NCI-H446 treated with DMSO at 0.1 percent for 48 hours (cell line): ENCODE measurements at regions not wholly inside any gene's neighbourhood (a gene's known extent, or its start where the extent isn't known, plus 50 kb on each side); places are given as distances from the start of the nearest gene placed in this dataset.
"Not testable (repeated sequence)": the region's sequence is repeated elsewhere in the genome, so short reads cannot be mapped to it uniquely, and the experiment has no call there.

Experiments
- DNase-seq: peaks from one replicate; lab custom pipeline; 2025; lab: John Stamatoyannopoulos, UW

DNA sequence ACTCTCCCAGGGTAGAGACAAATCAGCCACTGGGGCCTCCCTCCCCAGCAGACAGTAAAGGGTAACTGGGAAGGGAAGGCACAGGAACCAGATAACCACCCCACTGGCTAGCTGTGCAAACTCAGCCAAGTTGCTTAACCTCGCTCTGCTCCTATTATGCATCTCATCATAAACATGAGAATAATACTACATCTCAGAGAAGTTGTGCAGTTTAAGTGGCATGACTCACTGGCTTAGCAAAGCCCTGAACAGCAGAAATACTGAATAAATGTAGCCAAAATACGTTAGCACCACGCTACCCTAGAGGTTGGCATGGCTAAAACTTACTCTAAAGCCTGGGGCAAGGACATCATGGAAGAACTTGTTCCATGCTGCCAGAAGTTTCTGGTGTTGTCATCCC, 128.1 kb upstream of the ANK3 start:
- no peak for DNase-seq

GRCh38 chr10:60513281-60513680, 123.6 kb upstream of the ANK3 start:
- DNase-seq, result no peak

DNA sequence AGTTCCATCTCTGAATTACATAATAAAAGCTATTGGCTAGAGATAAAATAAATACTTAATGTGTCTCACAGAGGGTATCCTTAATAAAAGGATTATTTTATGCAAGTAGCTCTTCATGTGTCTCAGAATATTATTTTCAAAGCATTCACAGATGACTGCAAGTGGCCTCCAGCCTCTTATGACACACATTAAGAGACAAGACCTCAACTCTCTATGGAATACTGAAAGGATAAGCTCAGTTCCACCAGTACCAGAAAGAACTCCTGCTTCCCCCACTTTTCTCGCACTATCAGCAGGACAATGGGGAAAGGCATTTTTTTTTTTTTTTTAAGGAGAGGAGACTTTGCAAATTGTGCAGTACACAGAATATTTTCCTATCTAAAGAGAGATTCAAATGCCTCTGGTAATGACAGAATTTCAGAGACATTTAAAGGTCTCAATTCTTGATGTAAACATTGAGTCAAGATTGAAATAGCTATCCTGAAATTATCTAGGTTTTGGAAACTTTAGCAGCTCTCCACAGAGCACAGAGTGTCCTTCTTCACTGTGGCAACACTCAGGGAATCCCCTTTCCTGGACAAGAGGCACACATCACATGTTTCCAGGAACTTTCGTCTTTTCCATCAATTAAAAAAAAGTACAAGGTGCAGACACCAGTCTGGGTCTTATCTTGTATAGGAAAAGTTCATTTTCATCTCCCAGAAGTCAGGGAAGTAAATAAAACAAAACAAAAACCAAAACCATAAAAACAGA, 122.0 kb upstream of the ANK3 start:
- no peak for DNase-seq

GRCh38 chr10:60508831-60509230, 119.2 kb upstream of the ANK3 start:
- DNase-seq, result no peak

DNA sequence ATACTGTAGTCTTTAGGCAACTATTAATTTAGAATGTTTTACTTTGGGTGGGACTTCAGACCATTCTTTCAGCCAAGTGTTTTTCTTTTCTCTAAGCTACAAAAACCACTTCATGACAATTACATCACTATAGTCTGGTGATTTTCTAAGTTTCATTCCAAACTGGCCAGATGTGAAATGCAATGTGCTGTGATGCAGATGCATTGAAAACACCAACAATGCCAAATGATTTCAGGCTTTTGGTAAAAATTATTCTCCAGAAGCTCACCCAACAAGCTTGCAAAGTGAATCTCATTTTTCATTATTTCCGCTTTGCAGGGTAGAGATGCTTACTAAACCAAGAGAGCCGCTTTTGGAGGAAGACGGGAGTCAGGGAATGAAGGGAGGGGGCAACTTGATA, 118.4 kb upstream of the ANK3 start:
- no peak for DNase-seq

GRCh38 chr10:60502621-60503020, 112.9 kb upstream of the ANK3 start:
- DNase-seq, result no peak

GRCh38 chr10:60498985-60499384, 109.3 kb upstream of the ANK3 start:
- no peak for DNase-seq

DNA sequence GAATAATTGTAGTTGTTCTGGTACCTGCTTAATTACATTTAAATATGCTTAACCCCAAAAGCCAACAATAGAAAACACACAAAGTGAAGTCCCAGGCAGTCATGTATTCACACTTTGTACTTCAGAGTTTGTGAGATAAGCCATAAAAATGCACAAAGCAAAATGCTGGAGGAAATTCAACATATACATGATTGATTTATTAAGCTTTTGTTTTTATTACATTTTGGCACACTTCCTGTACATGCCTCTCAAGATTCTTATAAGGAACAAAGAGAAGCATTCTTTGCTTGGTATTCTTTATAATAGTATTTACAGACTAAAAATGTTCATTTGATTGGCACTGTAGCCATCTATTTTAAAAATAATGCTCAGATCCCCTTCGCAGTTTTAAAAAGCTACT, 107.7 kb upstream of the ANK3 start:
- DNase-seq, result no peak

DNA sequence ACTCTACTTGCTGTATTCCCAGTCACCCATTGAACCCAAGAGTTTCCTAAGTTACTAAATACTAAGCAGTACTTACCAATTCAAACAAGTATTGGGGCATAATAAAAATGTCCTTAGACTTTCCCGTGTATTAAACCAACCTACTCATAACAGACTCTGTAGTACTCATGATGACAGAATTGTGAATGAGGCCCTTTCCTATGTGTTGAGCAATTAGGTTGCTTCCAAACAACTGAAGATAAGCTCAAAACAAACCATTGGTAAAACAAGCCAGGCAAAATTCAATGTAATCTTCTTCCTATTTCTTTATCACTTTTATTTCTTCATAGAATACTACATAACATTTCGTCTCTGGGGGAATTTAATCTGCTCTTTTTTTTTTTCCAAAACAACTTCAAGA, 106.5 kb upstream of the ANK3 start:
- DNase-seq, result no peak

- no peak for DNase-seq
These were observed 105.8 kb upstream of the ANK3 start for GRCh38 chr10:60495338-60496055.

DNA sequence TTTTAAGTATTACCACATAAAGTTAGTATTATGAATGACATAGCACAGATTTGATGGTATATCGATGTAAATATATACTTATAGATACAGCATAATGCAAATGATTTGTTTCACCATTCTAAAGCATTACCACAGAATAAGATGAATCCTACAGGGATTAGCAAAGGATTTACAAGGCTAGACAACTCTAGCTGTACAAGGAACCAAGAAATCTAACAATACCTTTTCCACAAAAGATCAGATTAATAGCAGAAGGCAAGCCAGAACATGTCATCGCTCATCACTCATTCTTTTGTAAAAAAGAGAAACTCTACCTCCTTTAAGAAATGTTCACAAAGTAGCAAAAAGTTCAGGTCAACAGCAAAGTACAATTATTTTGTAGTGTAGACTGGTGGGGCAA, 105.1 kb upstream of the ANK3 start:
- DNase-seq, result no peak

DNA sequence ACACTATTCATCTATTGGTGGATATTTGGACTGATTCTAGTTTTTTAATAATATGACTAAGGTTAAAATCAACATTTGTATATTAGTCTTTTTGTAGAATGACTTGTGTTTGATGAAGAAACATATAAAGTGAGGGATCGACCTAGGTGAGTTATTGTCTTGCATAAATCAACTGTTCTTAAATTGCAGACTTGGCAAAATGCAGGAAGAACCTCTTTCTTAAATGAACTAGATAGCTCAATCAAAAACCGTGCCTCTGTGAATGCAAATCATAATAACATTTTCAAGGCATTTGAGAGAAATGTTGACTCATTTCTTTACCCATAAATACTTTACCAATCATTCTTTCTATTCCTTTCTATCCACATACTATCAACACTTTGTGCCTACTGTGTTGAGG, 101.5 kb upstream of the ANK3 start:
- DNase-seq, result no peak

GRCh38 chr10:60490013-60490412, 100.3 kb upstream of the ANK3 start:
- no peak for DNase-seq

DNA sequence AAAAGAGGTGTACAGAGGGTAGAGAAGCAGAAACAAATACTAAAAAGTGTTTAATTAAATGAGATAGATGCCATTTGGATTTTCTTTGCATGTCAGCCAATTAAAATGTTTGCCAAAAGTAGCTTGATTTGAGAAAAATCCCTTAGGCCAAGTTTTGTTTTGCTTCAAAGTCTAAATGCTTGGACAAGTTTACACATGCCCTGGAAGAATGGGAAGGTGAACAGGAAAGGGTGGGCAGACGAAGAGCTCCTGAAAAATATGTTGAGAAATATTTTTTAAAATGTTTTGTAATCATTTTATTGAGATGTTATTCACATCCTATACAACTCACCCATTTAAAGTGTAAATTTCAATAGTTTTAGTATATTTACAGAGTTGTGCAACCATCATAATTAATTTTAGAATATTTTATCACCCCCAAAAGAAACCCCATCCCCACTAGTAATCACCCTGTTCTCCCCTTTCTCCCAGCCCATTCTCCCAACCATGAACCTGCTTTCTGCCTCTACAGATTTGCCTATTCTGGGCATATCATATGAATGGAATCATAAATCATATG, 98.5 kb upstream of the ANK3 start:
- DNase-seq, result peak; percentile 29

- no peak for DNase-seq
These were observed 97.9 kb upstream of the ANK3 start for GRCh38 chr10:60487543-60487942.

DNA sequence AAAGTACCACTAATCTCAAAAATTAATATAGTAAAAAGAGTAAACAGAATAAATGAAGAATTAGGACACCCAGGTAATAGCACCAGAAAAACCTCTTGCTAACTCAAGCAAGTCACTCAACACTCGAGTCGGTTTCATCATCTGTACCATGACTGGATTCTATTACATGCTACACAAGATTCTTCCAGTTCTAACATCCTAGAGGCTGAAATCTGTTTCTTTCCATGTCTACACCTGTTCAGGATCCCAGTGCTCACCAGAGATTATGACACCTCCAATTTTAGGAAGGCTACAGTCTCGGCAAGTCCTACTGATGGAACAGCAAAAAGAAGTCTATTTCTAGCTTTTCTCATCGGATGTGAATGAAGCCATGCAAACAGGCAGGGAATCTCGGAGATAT, 95.3 kb upstream of the ANK3 start:
- DNase-seq, result no peak

GRCh38 chr10:60480865-60481563, 91.3 kb upstream of the ANK3 start:
- peak; percentile 95 for DNase-seq

- DNase-seq, result no peak
These were observed 89.8 kb upstream of the ANK3 start for GRCh38 chr10:60479305-60480020.

- DNase-seq, result no peak
These were observed 86.8 kb upstream of the ANK3 start for GRCh38 chr10:60476451-60476850.

GRCh38 chr10:60473557-60473956, 83.9 kb upstream of the ANK3 start:
- DNase-seq, result no peak

GRCh38 chr10:60470091-60470490, 80.4 kb upstream of the ANK3 start:
- DNase-seq, result no peak

DNA sequence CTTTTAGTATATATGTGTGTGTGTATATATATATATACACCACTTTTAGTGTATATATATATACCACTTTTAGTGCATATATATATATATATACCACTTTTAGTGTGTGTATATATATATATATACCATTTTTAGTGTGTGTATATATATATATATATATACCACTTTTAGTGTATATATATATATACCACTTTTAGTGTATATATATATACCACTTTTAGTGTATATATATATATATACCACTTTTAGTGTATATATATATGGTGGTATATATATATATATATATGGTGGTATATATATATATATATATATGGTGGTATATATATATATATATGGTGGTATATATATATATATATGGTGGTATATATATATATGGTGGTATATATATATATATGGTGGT, 79.5 kb upstream of the ANK3 start:
- not testable (repeated sequence) for DNase-seq
